Natural killer cell (primary cell): ENCODE measurements at regions not wholly inside any gene's neighbourhood (a gene's known extent, or its start where the extent isn't known, plus 50 kb on each side); places are given as distances from the start of the nearest gene placed in this dataset.

ENCODE experiments used
- ATAC-seq, 3 donors: fragments of 150-1000 bp in 2 of 3; fragments of 200-7000 bp in 1 of 3; cut with Tn5 transposase; 1 replicate in 1 of 3; 2 replicates in 2 of 3; pipeline ENCODE4 v1.10.0; 2021; ENCODE audit warnings: mild to moderate bottlenecking in 2 of 3, moderate library complexity in 2 of 3
- DNase-seq, 2 donors: peaks; one replicate each; pipeline versions ENCODE4 v3.0.0 to v3.0.0-alpha.2; 2013 to 2021; ENCODE audit warnings: mixed read lengths in 1 of 2
- H3K27ac ChIP-seq: one replicate; pipeline ENCODE4 v1.5.1; 2013; ENCODE audit warnings: mild to moderate bottlenecking, low read length
- H3K27me3 ChIP-seq: one replicate; pipeline ENCODE4 v1.6.1; 2013; ENCODE audit warnings: low read length; ENCODE audit not compliant: control insufficient read depth, insufficient read depth
- H3K36me3 ChIP-seq: one replicate; pipeline ENCODE4 v1.6.1; 2013; ENCODE audit warnings: low read length; ENCODE audit not compliant: control insufficient read depth, insufficient read depth
- H3K4me1 ChIP-seq: one replicate; pipeline ENCODE4 v1.6.1; 2013; ENCODE audit warnings: low read length; ENCODE audit not compliant: control insufficient read depth, insufficient read depth
- H3K4me3 ChIP-seq: one replicate; pipeline ENCODE4 v1.5.1; 2013; ENCODE audit warnings: low read length
- H3K9me3 ChIP-seq: one replicate; pipeline ENCODE4 v1.6.1; 2013; ENCODE audit warnings: low read length; ENCODE audit not compliant: control insufficient read depth, insufficient read depth
- H3K27ac Mint-ChIP-seq, 2 donors: one replicate each; pipeline ENCODE4 v1.8.0; 2022; ENCODE audit warnings: mild to moderate bottlenecking in 2 of 2, mixed read lengths in 2 of 2, moderate library complexity in 1 of 2
- H3K27me3 Mint-ChIP-seq, 2 donors: one replicate each; pipeline ENCODE4 v1.8.0; 2022; ENCODE audit warnings: low read depth in 2 of 2, mixed read lengths in 2 of 2
- H3K36me3 Mint-ChIP-seq: one replicate; pipeline ENCODE4 v1.8.0; 2022; ENCODE audit warnings: mixed read lengths
- H3K4me1 Mint-ChIP-seq, 2 donors: one replicate each; pipeline ENCODE4 v1.8.0; 2022; ENCODE audit warnings: mixed read lengths in 2 of 2
- H3K4me3 Mint-ChIP-seq: one replicate; pipeline ENCODE4 v1.8.0; 2022; ENCODE audit warnings: mild to moderate bottlenecking, moderate library complexity, mixed read lengths
- H3K9me3 Mint-ChIP-seq, 2 donors: one replicate each; pipeline ENCODE4 v1.8.0; 2022; ENCODE audit warnings: mixed read lengths in 2 of 2
- WGBS: methylation state at CpG from one replicate; pipeline ENCODE4 v1.1.7; 2013; ENCODE audit warnings: missing lambda C conversion rate; ENCODE audit not compliant: insufficient coverage; 5-methylcytosine and 5-hydroxymethylcytosine counted together
- intact Hi-C: fragments of 100-400 bp; cut with micrococcal nuclease; formaldehyde crosslinking; loops from one replicate; pipeline ENCODE4 v1.14.2; 2022
- TF ChIP-seq, protein P1 (sequence below): fragments of 200-600 bp; IDR thresholded peaks from one replicate; pipeline ENCODE4 v1.8.0; 2022; ENCODE audit warnings: antibody characterized with exemption

DNA sequence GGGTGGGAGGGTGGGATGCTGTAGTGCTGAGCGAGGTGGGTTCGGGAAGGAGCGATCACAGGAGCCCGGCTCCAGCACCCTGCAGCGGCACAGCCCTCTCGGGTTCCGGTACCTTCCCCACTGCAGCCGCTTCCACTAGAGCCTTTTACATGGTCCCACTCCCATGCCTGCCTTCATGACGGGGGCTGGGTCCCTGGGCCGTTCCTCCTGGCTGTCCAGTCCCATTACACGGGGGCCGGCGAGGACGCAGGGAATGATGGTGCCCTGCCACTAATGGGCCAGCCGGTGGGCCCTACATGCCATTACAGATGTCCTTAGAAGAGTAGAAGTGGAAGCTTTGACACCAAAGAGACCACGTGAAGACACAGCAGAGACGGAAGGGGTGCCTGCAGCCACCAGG lies 104.6 kb upstream of the PPP1R26 start:
- H3K27me3 ChIP-seq, result no peaks in the 10 kb centered on the region
- intact Hi-C loops, result no loop called here
- WGBS, result 83% methylated on average over 17 of the region's 17 CpGs

DNA sequence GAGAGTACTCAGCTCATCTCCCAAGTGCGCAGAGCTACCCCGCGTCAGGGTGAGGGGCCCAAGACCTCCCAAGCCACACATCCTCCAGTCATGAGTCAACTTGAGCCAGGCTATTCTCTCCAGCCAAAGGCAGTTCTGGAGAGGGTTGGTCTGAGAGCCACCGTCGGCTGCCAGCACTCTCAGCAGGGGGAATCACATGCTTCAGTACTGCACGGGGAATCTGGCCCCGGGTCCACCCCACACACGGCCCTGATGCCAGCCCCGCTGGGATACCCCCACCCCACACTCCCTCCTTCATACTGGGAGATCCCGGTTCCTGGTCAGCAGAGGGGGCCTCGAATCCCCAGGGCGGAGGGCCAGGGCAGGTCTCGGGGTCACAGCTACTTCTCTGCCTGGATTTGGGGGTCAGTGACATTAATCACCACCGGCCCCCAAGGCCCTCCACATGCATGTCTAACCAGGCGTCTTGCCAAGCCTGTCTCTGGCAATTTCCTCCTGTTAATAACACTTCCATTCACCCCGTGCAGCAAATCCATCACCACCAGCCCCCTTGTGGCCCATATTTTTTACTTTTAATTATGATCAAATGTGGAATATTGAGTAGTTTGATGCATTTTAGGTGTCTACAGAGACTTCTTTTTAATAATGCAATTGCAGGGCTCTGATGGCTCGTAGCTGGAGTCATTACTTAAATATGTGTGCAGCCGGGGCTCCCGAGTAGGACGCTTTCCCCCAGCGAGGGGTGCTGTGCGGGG lies 102.9 kb upstream of the PPP1R26 start:
- no peaks in the 10 kb centered on the region for H3K9me3 Mint-ChIP-seq

More for the DNA sequence above, 104.6 kb upstream of the PPP1R26 start:
- DNase-seq, result no peak
- TF ChIP-seq, protein P1, sequence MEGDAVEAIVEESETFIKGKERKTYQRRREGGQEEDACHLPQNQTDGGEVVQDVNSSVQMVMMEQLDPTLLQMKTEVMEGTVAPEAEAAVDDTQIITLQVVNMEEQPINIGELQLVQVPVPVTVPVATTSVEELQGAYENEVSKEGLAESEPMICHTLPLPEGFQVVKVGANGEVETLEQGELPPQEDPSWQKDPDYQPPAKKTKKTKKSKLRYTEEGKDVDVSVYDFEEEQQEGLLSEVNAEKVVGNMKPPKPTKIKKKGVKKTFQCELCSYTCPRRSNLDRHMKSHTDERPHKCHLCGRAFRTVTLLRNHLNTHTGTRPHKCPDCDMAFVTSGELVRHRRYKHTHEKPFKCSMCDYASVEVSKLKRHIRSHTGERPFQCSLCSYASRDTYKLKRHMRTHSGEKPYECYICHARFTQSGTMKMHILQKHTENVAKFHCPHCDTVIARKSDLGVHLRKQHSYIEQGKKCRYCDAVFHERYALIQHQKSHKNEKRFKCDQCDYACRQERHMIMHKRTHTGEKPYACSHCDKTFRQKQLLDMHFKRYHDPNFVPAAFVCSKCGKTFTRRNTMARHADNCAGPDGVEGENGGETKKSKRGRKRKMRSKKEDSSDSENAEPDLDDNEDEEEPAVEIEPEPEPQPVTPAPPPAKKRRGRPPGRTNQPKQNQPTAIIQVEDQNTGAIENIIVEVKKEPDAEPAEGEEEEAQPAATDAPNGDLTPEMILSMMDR, result no peak
- H3K27ac Mint-ChIP-seq, result no peak overlapping the region
- Histone ChIP-seq H3K27ac (no peak overlapping the region), H3K4me3 (no peak overlapping the region), H3K36me3 (no peaks in the 10 kb centered on the region), H3K9me3 (no peaks in the 10 kb centered on the region), H3K4me1 (no peaks in the 10 kb centered on the region)
- no peaks in the 10 kb centered on the region for H3K27me3 Mint-ChIP-seq
- ATAC-seq, result no peak
- no peaks in the 10 kb centered on the region for H3K9me3 Mint-ChIP-seq
- no peaks in the 10 kb centered on the region for H3K4me1 Mint-ChIP-seq
- no peaks in the 10 kb centered on the region for H3K36me3 Mint-ChIP-seq
- H3K4me3 Mint-ChIP-seq, result no peak overlapping the region

DNA sequence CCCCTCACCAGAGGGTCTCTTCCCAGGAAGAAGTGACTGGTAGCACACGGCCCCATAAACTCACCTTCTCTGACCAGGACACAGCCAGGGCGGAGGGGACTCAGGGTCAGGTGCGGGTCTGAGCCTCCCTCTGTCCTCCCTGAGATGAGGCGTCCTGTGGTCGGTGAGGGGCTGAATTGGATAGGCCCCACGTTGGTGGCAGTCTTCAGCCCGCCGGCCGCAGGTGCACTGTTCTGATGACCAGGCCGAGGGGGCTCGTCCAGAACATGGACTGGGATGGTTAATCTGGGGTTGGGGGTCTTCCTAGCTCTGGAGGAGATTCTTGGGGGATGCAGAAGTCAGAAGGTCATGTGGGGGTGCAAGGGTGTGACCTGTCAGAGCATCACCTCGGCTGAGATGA lies 102.2 kb upstream of the PPP1R26 start:
- Mint-ChIP-seq H3K27me3 (no peaks in the 10 kb centered on the region), H3K4me3 (no peak overlapping the region), H3K9me3 (no peaks in the 10 kb centered on the region), H3K36me3 (no peaks in the 10 kb centered on the region), H3K4me1 (no peaks in the 10 kb centered on the region), H3K27ac (no peak overlapping the region)
- intact Hi-C loops, result no loop called here
- Histone ChIP-seq H3K27ac (no peak overlapping the region), H3K27me3 (no peaks in the 10 kb centered on the region), H3K4me3 (no peak overlapping the region), H3K9me3 (no peaks in the 10 kb centered on the region), H3K36me3 (no peaks in the 10 kb centered on the region), H3K4me1 (no peaks in the 10 kb centered on the region)
- TF ChIP-seq, protein P1, result no peak
- no peak for DNase-seq
- no peak for ATAC-seq
- WGBS, result 81% methylated on average over 12 of the region's 12 CpGs

More for the DNA sequence above, 102.9 kb upstream of the PPP1R26 start:
- DNase-seq (no peak), ATAC-seq (no peak)
- Mint-ChIP-seq H3K4me1 (no peaks in the 10 kb centered on the region), H3K4me3 (no peak overlapping the region), H3K27me3 (no peaks in the 10 kb centered on the region), H3K36me3 (no peaks in the 10 kb centered on the region), H3K27ac (no peak overlapping the region)
- WGBS, result 81% methylated on average over 21 of the region's 22 CpGs
- Histone ChIP-seq H3K36me3 (no peaks in the 10 kb centered on the region), H3K27ac (no peak overlapping the region), H3K9me3 (no peaks in the 10 kb centered on the region), H3K27me3 (no peaks in the 10 kb centered on the region), H3K4me1 (no peaks in the 10 kb centered on the region), H3K4me3 (no peak overlapping the region)
- intact Hi-C loops, result no loop called here
- TF ChIP-seq, protein P1, result no peak

DNA sequence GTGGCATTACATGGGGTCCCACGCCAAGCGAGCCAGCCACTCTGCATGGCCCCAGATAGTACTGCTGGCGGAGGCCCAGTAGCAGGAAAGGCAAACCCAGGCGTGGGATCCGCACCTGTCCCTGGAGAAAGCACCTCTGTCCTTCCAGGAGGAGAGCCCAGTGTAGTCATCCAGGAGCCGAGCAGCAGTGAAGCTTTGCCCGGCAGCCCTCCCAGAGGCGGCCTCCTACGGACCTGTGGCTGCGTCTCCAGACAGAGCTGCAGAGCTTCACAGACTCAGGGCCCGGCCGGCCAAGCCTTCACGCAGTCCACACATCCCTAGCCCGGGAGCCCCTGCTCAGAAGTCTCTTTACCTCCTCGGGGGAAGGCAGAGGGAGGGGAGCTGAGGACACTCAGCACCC lies 100.8 kb upstream of the PPP1R26 start:
- intact Hi-C loops, result no loop called here
- Histone ChIP-seq H3K27ac (no peak overlapping the region), H3K9me3 (no peaks in the 10 kb centered on the region), H3K4me1 (no peaks in the 10 kb centered on the region), H3K36me3 (no peaks in the 10 kb centered on the region), H3K4me3 (no peak overlapping the region), H3K27me3 (no peaks in the 10 kb centered on the region)
- no peaks in the 10 kb centered on the region for H3K27me3 Mint-ChIP-seq
- no peak overlapping the region for H3K4me3 Mint-ChIP-seq
- TF ChIP-seq, protein P1, result no peak
- H3K27ac Mint-ChIP-seq, result no peak overlapping the region
- no peaks in the 10 kb centered on the region for H3K4me1 Mint-ChIP-seq
- WGBS, result 90% methylated on average over 15 of the region's 15 CpGs
- ATAC-seq, result no peak
- no peaks in the 10 kb centered on the region for H3K36me3 Mint-ChIP-seq
- no peaks in the 10 kb centered on the region for H3K9me3 Mint-ChIP-seq
- no peak for DNase-seq
